ENCODE measurements at regions not wholly inside any gene's neighbourhood (a gene's known extent, or its start where the extent isn't known, plus 50 kb on each side); places are given as distances from the start of the nearest gene placed in this dataset.

GRCh38 chr9:126262738-126263137, 63.9 kb upstream of the MVB12B start:
- TF ChIP-seq CTCF (conservative IDR thresholded peaks at IDR 0.05): no peak
- TF ChIP-seq EZH2 (IDR thresholded peaks at IDR 0.05; ENCODE audit: low read depth): no peak
